GM18868 (cell line): ENCODE measurements at regions not wholly inside any gene's neighbourhood (a gene's known extent, or its start where the extent isn't known, plus 50 kb on each side); places are given as distances from the start of the nearest gene placed in this dataset.

ENCODE experiments used
- ATAC-seq: cut with Tn5 transposase; IDR thresholded peaks from one replicate; pipeline ENCODE4 v1.9.1; 2021; ENCODE audit warnings: mild to moderate bottlenecking, moderate library complexity; ENCODE audit not compliant: unreplicated experiment

- ATAC-seq = no peak
Measured at GRCh38 chr3:168858327-168858726, 762.6 kb upstream of the GOLIM4 start.

- ATAC-seq = no peak
Measured at GRCh38 chr3:168850109-168850508, 754.4 kb upstream of the GOLIM4 start.

GRCh38 chr3:168847291-168847883, 751.7 kb upstream of the GOLIM4 start:
- ATAC-seq = peak; percentile 88

- no peak for ATAC-seq
Measured at GRCh38 chr3:168844894-168845482, 749.3 kb upstream of the GOLIM4 start.

- ATAC-seq = no peak
Measured at GRCh38 chr3:168844472-168844871, 748.7 kb upstream of the GOLIM4 start.

- no peak for ATAC-seq
Measured at GRCh38 chr3:168843481-168843880, 747.8 kb upstream of the GOLIM4 start.

- ATAC-seq = no peak
Measured at GRCh38 chr3:168839653-168840052, 743.9 kb upstream of the GOLIM4 start.

- ATAC-seq = no peak
Measured at GRCh38 chr3:168834558-168834957, 738.8 kb upstream of the GOLIM4 start.

GRCh38 chr3:168828943-168829342, 733.2 kb upstream of the GOLIM4 start:
- ATAC-seq = no peak

- no peak for ATAC-seq
Measured at GRCh38 chr3:168828536-168828935, 732.8 kb upstream of the GOLIM4 start.

- no peak for ATAC-seq
Measured at GRCh38 chr3:168828014-168828413, 732.3 kb upstream of the GOLIM4 start.

GRCh38 chr3:168824107-168824506, 728.4 kb upstream of the GOLIM4 start:
- no peak for ATAC-seq

- ATAC-seq = no peak
Measured at GRCh38 chr3:168823466-168823865, 727.7 kb upstream of the GOLIM4 start.

- ATAC-seq = no peak
Measured at GRCh38 chr3:168820810-168821415, 725.2 kb upstream of the GOLIM4 start.

- ATAC-seq = no peak
Measured at GRCh38 chr3:168817177-168817576, 721.5 kb upstream of the GOLIM4 start.

- ATAC-seq = no peak
Measured at GRCh38 chr3:168815946-168816345, 720.2 kb upstream of the GOLIM4 start.

- ATAC-seq = no peak
Measured at GRCh38 chr3:168813225-168813802, 717.6 kb upstream of the GOLIM4 start.

- no peak for ATAC-seq
Measured at GRCh38 chr3:168812234-168812633, 716.5 kb upstream of the GOLIM4 start.

GRCh38 chr3:168808596-168808995, 712.9 kb upstream of the GOLIM4 start:
- ATAC-seq = no peak

GRCh38 chr3:168807448-168807847, 711.7 kb upstream of the GOLIM4 start:
- ATAC-seq = no peak

- ATAC-seq = no peak
Measured at GRCh38 chr3:168806871-168807270, 711.1 kb upstream of the GOLIM4 start.

GRCh38 chr3:168803536-168803935, 707.8 kb upstream of the GOLIM4 start:
- no peak for ATAC-seq
